SK-N-SH (cell line): ENCODE measurements at regions not wholly inside any gene's neighbourhood (a gene's known extent, or its start where the extent isn't known, plus 50 kb on each side); places are given as distances from the start of the nearest gene placed in this dataset.

Experiments used
- CTCF ChIA-PET: fragments of 300-600, 350-600 bp; formaldehyde crosslinking; extraction: SDS; loops from one replicate; lab custom pipeline; 2021; lab: Yijun Ruan, JAX
- POLR2A ChIA-PET: fragments of 350-600 bp; sonication (Branson Sonifier 250); formaldehyde crosslinking; extraction: SDS; loops from one replicate; lab custom pipeline; 2020; ENCODE audit warnings: antibody characterized with exemption, inconsistent platforms; lab: Yijun Ruan, JAX
- DNase-seq: peaks from one replicate; pipeline ENCODE4 v3.0.0; 2012
- H2AFZ ChIP-seq: fragments of 200-600 bp; sonication (generic); 2 replicates; pipeline ENCODE4 v1.8.1; 2016; ENCODE audit warnings: antibody characterized with exemption, mild to moderate bottlenecking, low read depth
- H3F3A ChIP-seq: fragments of 200-600 bp; sonication (generic); replicated peaks from 2 replicates; pipeline ENCODE3; 2016; ENCODE audit warnings: antibody characterized with exemption, mild to moderate bottlenecking; ENCODE audit not compliant: insufficient read depth
- H3K27ac ChIP-seq, 2 experiments: fragments of 200-500 bp in 1 of 2; fragments of 200-600 bp in 1 of 2; sonication (Bioruptor generic) in 1 of 2; sonication (generic), shearing (Covaris generic) in 1 of 2; 2 replicates each; pipeline versions ENCODE4 v1.5.1 to v1.6.1; 2014 to 2016; ENCODE audit warnings: low read depth in 2 of 2, inconsistent platforms in 1 of 2, low read length in 1 of 2, mild to moderate bottlenecking in 1 of 2, mixed read lengths in 1 of 2
- H3K27me3 ChIP-seq: fragments of 200-600 bp; sonication (generic), shearing (Covaris generic); 2 replicates; pipeline ENCODE4 v1.6.1; 2016; ENCODE audit warnings: mixed run types; ENCODE audit not compliant: insufficient read depth
- H3K36me3 ChIP-seq, 2 experiments: fragments of 200-500 bp in 1 of 2; fragments of 200-600 bp in 1 of 2; sonication (Bioruptor generic) in 1 of 2; sonication (generic) in 1 of 2; replicated peaks in 1 of 2; 2 replicates each; pipeline versions ENCODE3 to v1.5.1; 2014 to 2016; ENCODE audit warnings: low read length in 1 of 2, mild to moderate bottlenecking in 1 of 2; ENCODE audit not compliant: insufficient read depth in 2 of 2, control insufficient read depth in 1 of 2
- H3K4me1 ChIP-seq, 2 experiments: fragments of 200-500 bp in 1 of 2; fragments of 200-600 bp in 1 of 2; sonication (Bioruptor generic) in 1 of 2; sonication (generic), shearing (Covaris generic) in 1 of 2; 2 replicates each; pipeline versions ENCODE4 v1.5.1 to v1.6.1; 2014 to 2016; ENCODE audit warnings: low read depth in 1 of 2, low read length in 1 of 2, mixed run types in 1 of 2; ENCODE audit not compliant: insufficient read depth in 2 of 2, control insufficient read depth in 1 of 2
- H3K4me2 ChIP-seq: fragments of 200-600 bp; sonication (generic), shearing (Covaris generic); 2 replicates; pipeline ENCODE4 v1.6.1; 2017; ENCODE audit warnings: mixed run types
- H3K4me3 ChIP-seq, 2 experiments: fragments of 200-500 bp in 1 of 2; fragments of 200-600 bp in 1 of 2; sonication (Bioruptor generic) in 1 of 2; sonication (generic), shearing (Covaris generic) in 1 of 2; 2 replicates each; pipeline versions ENCODE4 v1.5.1 to v1.8.1; 2014 to 2016; ENCODE audit warnings: low read depth in 2 of 2, inconsistent platforms in 1 of 2, low read length in 1 of 2, mild to moderate bottlenecking in 1 of 2, mixed read lengths in 1 of 2, moderate library complexity in 1 of 2
- H3K79me2 ChIP-seq: fragments of 200-600 bp; sonication (generic); 2 replicates; pipeline ENCODE4 v1.8.1; 2017; ENCODE audit warnings: mild to moderate bottlenecking; ENCODE audit not compliant: insufficient read depth
- H3K9ac ChIP-seq: fragments of 200-600 bp; sonication (generic); 2 replicates; pipeline ENCODE4 v1.6.1; 2017; ENCODE audit warnings: mixed run types
- H3K9me2 ChIP-seq: fragments of 200-600 bp; sonication (generic); 2 replicates; pipeline ENCODE4 v1.6.1; 2017; ENCODE audit warnings: mixed run types
- H3K9me3 ChIP-seq: fragments of 200-600 bp; sonication (generic); 2 replicates; pipeline ENCODE4 v1.6.1; 2017; ENCODE audit warnings: mixed run types, mild to moderate bottlenecking, moderate library complexity
- H4K20me1 ChIP-seq: fragments of 200-600 bp; sonication (generic); 2 replicates; pipeline ENCODE4 v1.6.1; 2017; ENCODE audit warnings: mild to moderate bottlenecking, mixed run types; ENCODE audit not compliant: insufficient read depth
- EP300 ChIP-seq, 2 experiments: IDR thresholded peaks; 2 replicates each; pipeline versions ENCODE4 v1.4.0 to v1.6.1; 2012; ENCODE audit warnings: borderline replicate concordance in 1 of 2, low read depth in 1 of 2, low read length in 1 of 2
- FOXM1 ChIP-seq: IDR thresholded peaks from 2 replicates; pipeline ENCODE4 v1.4.0; 2012; ENCODE audit warnings: low read depth, mild to moderate bottlenecking
- GATA2 ChIP-seq: sonication (generic); formaldehyde crosslinking; IDR thresholded peaks from 2 replicates; pipeline ENCODE4 v1.5.0; 2020; ENCODE audit warnings: mild to moderate bottlenecking, missing genetic modification reagents
- JUND ChIP-seq: IDR thresholded peaks from 2 replicates; pipeline ENCODE4 v1.4.0; 2012
- MXI1 ChIP-seq: IDR thresholded peaks from 2 replicates; pipeline ENCODE4 v1.6.1; 2012; ENCODE audit warnings: mild to moderate bottlenecking, low read depth, low read length, improper control_type of control experiment
- NRF1 ChIP-seq: IDR thresholded peaks from 2 replicates; pipeline ENCODE4 v1.6.1; 2012; ENCODE audit warnings: low read depth, mild to moderate bottlenecking, low read length
- RAD21 ChIP-seq: IDR thresholded peaks from 2 replicates; pipeline ENCODE4 v1.6.1; 2012; ENCODE audit warnings: mild to moderate bottlenecking, low read length
- RXRA ChIP-seq: IDR thresholded peaks from 2 replicates; pipeline ENCODE4 v1.4.0; 2012; ENCODE audit warnings: low read depth, mild to moderate bottlenecking, borderline replicate concordance
- USF2 ChIP-seq: fragments of 150-350 bp; IDR thresholded peaks from 2 replicates; pipeline ENCODE4 v1.6.1; 2017; ENCODE audit warnings: antibody characterized with exemption, low read length, low read depth, borderline replicate concordance
- YY1 ChIP-seq: IDR thresholded peaks from 2 replicates; pipeline ENCODE4 v1.4.0; 2012; ENCODE audit warnings: low read depth, mild to moderate bottlenecking
- WGBS: methylation state at CpG from one replicate; pipeline ENCODE4 v1.1.6; 2017; ENCODE audit warnings: low lambda C conversion rate; 5-methylcytosine and 5-hydroxymethylcytosine counted together
- TF ChIP-seq, protein P1 (sequence below): fragments of 150-350 bp; IDR thresholded peaks from 2 replicates; pipeline ENCODE4 v1.6.1; 2016; ENCODE audit warnings: mild to moderate bottlenecking, low read depth, low read length
- TF ChIP-seq, protein P2 (sequence below): IDR thresholded peaks from 2 replicates; pipeline ENCODE4; 2012

DNA sequence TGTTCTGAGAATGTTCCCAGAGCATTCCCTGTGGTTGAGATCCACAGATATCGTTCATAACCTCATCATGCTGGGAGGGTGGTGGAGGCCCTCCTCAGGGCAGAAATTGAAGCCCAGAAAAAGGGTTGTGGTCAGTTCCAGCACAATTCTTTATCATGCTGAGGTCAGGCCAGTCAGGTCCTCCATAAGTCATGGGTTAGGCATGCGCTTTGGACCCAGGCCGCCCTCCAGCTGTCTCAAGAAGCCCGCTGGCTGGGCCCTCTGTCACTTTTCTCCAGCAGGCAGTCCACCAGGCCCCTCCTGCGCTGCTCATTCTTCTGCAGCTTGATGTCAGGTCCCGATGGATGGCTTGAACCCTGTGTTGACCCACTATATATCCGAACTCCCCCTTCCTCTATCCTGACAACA is 151.1 kb upstream of the NT5C1B start (continued):
- TF ChIP-seq JUND (peak; percentile 78), RXRA (peak; percentile 78; the same call in 1 of the 2 replicates), USF2 (no peak), EP300 (IDR thresholded peaks at IDR 0.05; ENCODE audit: borderline replicate concordance in 1 of 2, low read depth in 1 of 2, low read length in 1 of 2) (peak in 1 of 2 experiments; percentile 85; a peak in 2 of 4 replicates), FOXM1 (0 out of 2 replicates have a peak, but pooled peaks have one; percentile 51), YY1 (no peak), RAD21 (no peak)

DNA sequence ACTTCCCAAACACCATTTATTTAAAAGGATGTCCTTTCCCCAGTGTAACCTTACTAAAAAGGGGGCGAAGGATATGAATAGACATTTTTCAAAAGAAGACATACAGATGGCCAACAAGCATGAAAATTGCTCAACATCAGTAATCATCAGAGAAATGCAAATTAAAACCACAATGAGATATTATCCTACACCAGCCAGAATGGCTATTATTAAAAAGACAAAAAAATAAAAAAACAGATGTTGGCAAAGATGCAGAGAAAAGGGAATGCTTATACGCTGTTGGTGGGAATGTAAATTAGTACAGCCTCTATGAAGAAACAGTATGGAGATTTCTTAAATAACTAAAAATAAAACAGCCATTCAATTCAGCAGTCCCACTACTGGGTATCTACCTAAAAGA is 142.3 kb upstream of the NT5C1B start:
- Histone ChIP-seq H3K9ac (no peak overlapping the region), H3K79me2 (no peaks in the 10 kb centered on the region), H3K4me1 (no peaks in the 10 kb centered on the region), H3F3A (no peaks in the 10 kb centered on the region), H3K4me2 (no peak overlapping the region), H3K4me3 (no peak overlapping the region), H3K27ac (no peak overlapping the region), H3K36me3 (no peaks in the 10 kb centered on the region), H3K9me3 (no peaks in the 10 kb centered on the region), H3K9me2 (no peaks in the 10 kb centered on the region), H2AFZ (no peak overlapping the region), H3K27me3 (no peaks in the 10 kb centered on the region), H4K20me1 (no peaks in the 10 kb centered on the region)
- no peak for DNase-seq
- ChIA-PET POLR2A (no interaction called here), CTCF (no interaction called here)
- 87% methylated on average over 2 of the region's 2 CpGs for WGBS
- TF ChIP-seq MXI1 (no peak), NRF1 (no peak)
- TF ChIP-seq, protein P1, sequence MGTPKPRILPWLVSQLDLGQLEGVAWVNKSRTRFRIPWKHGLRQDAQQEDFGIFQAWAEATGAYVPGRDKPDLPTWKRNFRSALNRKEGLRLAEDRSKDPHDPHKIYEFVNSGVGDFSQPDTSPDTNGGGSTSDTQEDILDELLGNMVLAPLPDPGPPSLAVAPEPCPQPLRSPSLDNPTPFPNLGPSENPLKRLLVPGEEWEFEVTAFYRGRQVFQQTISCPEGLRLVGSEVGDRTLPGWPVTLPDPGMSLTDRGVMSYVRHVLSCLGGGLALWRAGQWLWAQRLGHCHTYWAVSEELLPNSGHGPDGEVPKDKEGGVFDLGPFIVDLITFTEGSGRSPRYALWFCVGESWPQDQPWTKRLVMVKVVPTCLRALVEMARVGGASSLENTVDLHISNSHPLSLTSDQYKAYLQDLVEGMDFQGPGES: no peak
- TF ChIP-seq, protein P2, sequence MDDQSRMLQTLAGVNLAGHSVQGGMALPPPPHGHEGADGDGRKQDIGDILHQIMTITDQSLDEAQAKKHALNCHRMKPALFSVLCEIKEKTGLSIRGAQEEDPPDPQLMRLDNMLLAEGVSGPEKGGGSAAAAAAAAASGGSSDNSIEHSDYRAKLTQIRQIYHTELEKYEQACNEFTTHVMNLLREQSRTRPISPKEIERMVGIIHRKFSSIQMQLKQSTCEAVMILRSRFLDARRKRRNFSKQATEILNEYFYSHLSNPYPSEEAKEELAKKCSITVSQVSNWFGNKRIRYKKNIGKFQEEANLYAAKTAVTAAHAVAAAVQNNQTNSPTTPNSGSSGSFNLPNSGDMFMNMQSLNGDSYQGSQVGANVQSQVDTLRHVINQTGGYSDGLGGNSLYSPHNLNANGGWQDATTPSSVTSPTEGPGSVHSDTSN: no peak

DNA sequence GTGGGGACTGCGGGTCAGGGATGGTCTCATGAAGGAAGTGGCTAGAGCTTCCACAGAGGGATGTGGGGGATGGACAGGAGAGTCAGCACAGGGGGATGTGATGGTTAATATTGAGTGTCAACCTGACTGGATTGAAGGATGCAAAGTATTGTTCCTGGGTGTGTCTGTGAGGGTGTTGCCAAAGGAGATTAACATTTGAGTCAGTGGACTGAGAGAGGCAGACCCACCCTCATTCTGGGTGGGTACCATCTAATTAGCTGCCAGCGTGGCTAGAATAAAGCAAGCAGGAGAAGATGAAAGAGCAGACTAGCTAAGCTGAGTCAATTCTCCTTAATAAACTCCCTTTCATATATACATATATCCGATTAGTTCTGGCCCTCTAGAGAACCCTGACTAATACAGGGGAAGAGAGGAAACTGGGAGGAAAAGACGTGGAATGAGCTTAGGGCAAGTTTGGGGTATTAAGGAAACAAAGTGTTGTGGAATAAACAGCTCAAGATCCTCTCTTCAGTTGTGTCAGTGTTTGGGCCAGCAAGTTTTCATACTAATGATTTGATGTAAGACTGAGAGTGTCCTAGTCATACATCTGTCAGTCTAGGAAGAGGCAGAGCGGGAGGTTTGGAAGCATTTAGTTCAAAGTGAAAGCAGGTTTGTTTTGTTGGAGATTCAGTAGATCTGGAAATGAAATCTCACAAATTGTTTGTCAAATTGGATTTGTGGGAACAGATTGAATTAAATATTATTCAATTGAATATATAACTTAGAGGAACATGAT is 135.2 kb upstream of the NT5C1B start:
- ChIA-PET CTCF (interaction anchor here (0.8 to 1.8 kb wide), 3 partner anchors 8 to 204 kb away, joined by 3 to 5 read pairs (median 3); no protein-coding TSS in a partner anchor), POLR2A (no interaction called here)
- H3K27ac ChIP-seq: no peak overlapping the region
- no peak overlapping the region for H3K4me3 ChIP-seq
- peaks cover 0 to 28% of the 10 kb centered on the region in 2 experiments; a peak in 3 of 4 replicates for H3K4me1 ChIP-seq
- 0 out of 4 replicates have a peak, but pooled peaks of 1 of the 2 experiments have one; percentile 29 for TF ChIP-seq EP300 (IDR thresholded peaks at IDR 0.05; ENCODE audit: borderline replicate concordance in 1 of 2, low read depth in 1 of 2, low read length in 1 of 2)
- TF ChIP-seq GATA2 (CRISPR knock-in tag): no peak
- no peak overlapping the region for H3K4me2 ChIP-seq
- H3K9me3 ChIP-seq: no peaks in the 10 kb centered on the region
- no peak for DNase-seq
- H2AFZ ChIP-seq: no peak overlapping the region
- no peak overlapping the region for H3K9ac ChIP-seq
- peaks cover 23% of the 10 kb centered on the region for H3F3A ChIP-seq
- no peaks in the 10 kb centered on the region for H3K79me2 ChIP-seq
- H3K36me3 ChIP-seq: no peaks in the 10 kb centered on the region
- WGBS: 78% methylated on average over 5 of the region's 5 CpGs
- no peaks in the 10 kb centered on the region for H3K27me3 ChIP-seq
- H3K9me2 ChIP-seq: no peaks in the 10 kb centered on the region
- no peaks in the 10 kb centered on the region for H4K20me1 ChIP-seq
